Ovary (tissue), 7 donors: ENCODE measurements at regions not wholly inside any gene's neighbourhood (a gene's known extent, or its start where the extent isn't known, plus 50 kb on each side); places are given as distances from the start of the nearest gene placed in this dataset.

ENCODE experiments used
- DNase-seq, 5 donors: peaks; one replicate each; pipeline ENCODE4 v3.0.0-alpha.2; 2019 to 2020
- H3K27ac ChIP-seq, 2 donors: fragments of 200-600 bp; one replicate each; pipeline versions ENCODE4 v1.5.1 to v1.8.0; 2019 to 2022
- H3K27me3 ChIP-seq: fragments of 200-600 bp; one replicate; pipeline ENCODE4 v1.8.0; 2022
- H3K36me3 ChIP-seq: fragments of 200-600 bp; sonication (generic); one replicate; pipeline ENCODE4 v1.5.1; 2019
- H3K4me1 ChIP-seq: one replicate; pipeline ENCODE4 v1.8.1; 2013; ENCODE audit warnings: mild to moderate bottlenecking, moderate library complexity; ENCODE audit not compliant: insufficient read depth
- H3K4me3 ChIP-seq: fragments of 200-600 bp; sonication (generic); one replicate; pipeline ENCODE4 v1.5.1; 2017
- H3K9me3 ChIP-seq, 2 donors: fragments of 200-600 bp in 1 of 2; sonication (generic) in 1 of 2; one replicate each; pipeline versions ENCODE4 v1.5.1 to v1.8.1; 2013 to 2019; ENCODE audit warnings: mild to moderate bottlenecking in 1 of 2, moderate library complexity in 1 of 2
- CTCF ChIP-seq, 3 donors: fragments of 450-650 bp in 2 of 3; fragments of 200-600 bp in 1 of 3; IDR thresholded peaks; one replicate each; pipeline versions ENCODE4 v1.5.1 to v1.8.0; 2016 to 2022; ENCODE audit warnings: antibody characterized with exemption in 3 of 3, mild to moderate bottlenecking in 1 of 3
- EP300 ChIP-seq: sonication (generic); formaldehyde crosslinking; IDR thresholded peaks from one replicate; pipeline ENCODE4 v1.6.1; 2017; ENCODE audit warnings: antibody characterized with exemption
- POLR2A ChIP-seq: fragments of 450-650 bp; IDR thresholded peaks from one replicate; pipeline ENCODE4 v1.6.1; 2017; ENCODE audit warnings: antibody characterized with exemption, mild to moderate bottlenecking, moderate library complexity
- WGBS, 3 donors: extraction: QIAGEN DNeasy Blood & Tissue Kit in 1 of 3; methylation state at CpG; one replicate each; pipeline versions ENCODE4 v1.1.5 to v1.1.7; 2013 to 2017; 5-methylcytosine and 5-hydroxymethylcytosine counted together
- intact Hi-C, 4 donors: fragments of 100-400 bp; cut with DNase I; formaldehyde crosslinking; loops; one replicate each; pipeline versions ENCODE4 v1.11.0 to v1.15.1; 2022 to 2023
- donor health status: DM: no; HTN: no; CAD: no; lungs with moderate emphysema.
- donor health status: DM: no; HTN: no; CAD: no.
- donor health status: Bipolar disorder and iron deficiency.
- donor health status: DM: no; HTN: no; CAD: no.
- donor health status: DM: yes; HTN: yes; CAD: no.

DNA sequence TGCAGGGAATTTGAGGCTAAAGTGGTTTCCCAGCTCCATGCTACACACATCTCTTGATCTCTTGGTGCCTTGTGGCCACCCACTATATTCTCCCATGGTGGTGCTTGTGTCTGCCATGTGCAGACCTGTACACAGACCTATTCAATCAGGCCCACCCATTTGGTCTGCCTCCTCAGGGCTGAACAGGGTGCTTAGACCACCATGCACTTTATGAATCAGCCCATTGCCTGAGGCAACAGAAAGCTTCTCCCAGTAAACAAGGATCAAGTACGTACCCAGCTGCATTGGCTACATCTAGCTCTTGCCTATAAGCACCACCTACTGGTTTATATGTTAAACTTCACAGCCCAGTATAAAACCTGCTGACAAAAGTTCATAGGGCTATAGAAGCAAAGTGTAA is 664.3 kb upstream of the EDIL3 start:
- intact Hi-C loops, result no loop called here
- no peak for TF ChIP-seq EP300
- TF ChIP-seq CTCF (IDR thresholded peaks at IDR 0.05), result no peak
- TF ChIP-seq POLR2A, result no peak
- no peak for DNase-seq
- H3K9me3 ChIP-seq, result no peaks in the 10 kb centered on the region
- H3K27ac ChIP-seq, result no peak overlapping the region
- no peaks in the 10 kb centered on the region for H3K36me3 ChIP-seq
- no peaks in the 10 kb centered on the region for H3K27me3 ChIP-seq
- H3K4me3 ChIP-seq, result no peak overlapping the region
- no peaks in the 10 kb centered on the region for H3K4me1 ChIP-seq
- 13 to 15% (median 14%) methylated on average over 1 of the region's 1 CpG for WGBS, 3 donors

GRCh38 chr5:85052826-85053225 is 668.1 kb upstream of the EDIL3 start:
- Histone ChIP-seq H3K4me3 (no peak overlapping the region), H3K27me3 (no peaks in the 10 kb centered on the region), H3K4me1 (no peaks in the 10 kb centered on the region), H3K9me3 (no peaks in the 10 kb centered on the region), H3K27ac (no peak overlapping the region), H3K36me3 (no peaks in the 10 kb centered on the region)
- no peak for TF ChIP-seq EP300
- WGBS, 3 donors, result 8 to 26% (median 8%) methylated on average over 3 of the region's 3 CpGs
- intact Hi-C loops, result no loop called here
- DNase-seq, result no peak

DNA sequence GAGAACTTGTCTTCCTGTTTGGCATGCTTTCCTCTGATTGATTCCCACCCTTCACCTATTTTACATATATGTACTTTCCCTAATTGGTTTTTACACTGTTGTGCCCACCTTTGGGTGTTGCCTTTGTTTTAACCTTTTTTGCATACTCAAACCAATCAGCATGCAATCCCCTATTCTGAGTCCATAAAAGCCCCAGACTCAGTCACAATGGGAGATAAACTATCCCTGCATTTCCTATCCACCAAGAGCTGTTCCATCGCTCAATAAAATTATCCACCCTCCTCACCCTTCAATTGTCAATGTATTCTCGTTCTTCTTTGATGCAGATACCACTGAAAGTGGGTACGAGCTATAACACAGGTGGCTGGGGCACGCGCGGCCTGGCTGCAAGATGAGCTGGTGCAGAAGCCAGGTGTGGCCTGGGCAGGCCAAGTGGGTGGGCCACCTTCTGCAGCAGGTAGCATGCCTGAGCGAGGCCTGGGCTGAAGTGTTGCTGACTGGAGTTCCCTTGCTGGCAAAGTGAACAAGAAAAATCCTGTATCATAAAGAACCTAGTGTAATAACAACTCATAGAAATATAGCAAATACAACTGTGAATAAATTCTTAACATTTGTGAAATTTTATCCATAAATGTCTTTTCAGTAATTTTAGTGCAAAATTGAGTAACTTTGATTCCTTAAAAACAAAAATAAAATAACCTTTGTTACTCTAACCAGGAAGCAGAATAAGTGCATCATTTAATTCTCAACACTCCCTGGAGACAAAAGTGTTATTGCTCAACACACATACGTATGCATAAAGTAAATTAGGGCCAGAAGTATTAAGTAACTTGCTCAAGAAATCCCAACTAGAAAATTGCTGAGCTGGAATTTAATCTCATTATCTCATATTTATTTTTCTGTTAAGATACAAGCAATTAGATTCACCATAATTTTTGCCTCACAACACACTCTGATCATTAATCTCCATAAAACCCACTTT is 685.3 kb upstream of the EDIL3 start:
- H3K36me3 ChIP-seq, result no peaks in the 10 kb centered on the region
- no peak overlapping the region for H3K4me3 ChIP-seq
- no peaks in the 10 kb centered on the region for H3K27me3 ChIP-seq
- no peaks in the 10 kb centered on the region for H3K9me3 ChIP-seq
- DNase-seq, result no peak
- no peaks in the 10 kb centered on the region for H3K4me1 ChIP-seq
- WGBS, 3 donors, result 89 to 94% (median 94%) methylated on average over 8 of the region's 8 CpGs
- no peak overlapping the region for H3K27ac ChIP-seq
- TF ChIP-seq EP300, result no peak
- no peak for TF ChIP-seq CTCF (IDR thresholded peaks at IDR 0.05)
- no peak for TF ChIP-seq POLR2A
- intact Hi-C loops, result no loop called here

GRCh38 chr5:85077581-85077980 is 692.9 kb upstream of the EDIL3 start:
- no peaks in the 10 kb centered on the region for H3K9me3 ChIP-seq
- no peaks in the 10 kb centered on the region for H3K4me1 ChIP-seq
- no peak for TF ChIP-seq POLR2A
- TF ChIP-seq CTCF (IDR thresholded peaks at IDR 0.05), result no peak
- no peak for TF ChIP-seq EP300
- intact Hi-C loops, result no loop called here
- DNase-seq, result no peak
- H3K27ac ChIP-seq, result no peak overlapping the region
- no peaks in the 10 kb centered on the region for H3K36me3 ChIP-seq
- H3K4me3 ChIP-seq, result no peak overlapping the region
- H3K27me3 ChIP-seq, result no peaks in the 10 kb centered on the region

GRCh38 chr5:85096421-85096820 is 711.7 kb upstream of the EDIL3 start:
- no peaks in the 10 kb centered on the region for H3K27me3 ChIP-seq
- intact Hi-C loops, result no loop called here
- no peak overlapping the region for H3K4me3 ChIP-seq
- 61 to 66% (median 65%) methylated on average over 2 of the region's 2 CpGs for WGBS, 3 donors
- no peaks in the 10 kb centered on the region for H3K9me3 ChIP-seq
- no peak for TF ChIP-seq CTCF (IDR thresholded peaks at IDR 0.05)
- TF ChIP-seq POLR2A, result no peak
- TF ChIP-seq EP300, result no peak
- DNase-seq, result no peak
- H3K36me3 ChIP-seq, result no peaks in the 10 kb centered on the region
- no peak overlapping the region for H3K27ac ChIP-seq
- no peaks in the 10 kb centered on the region for H3K4me1 ChIP-seq
